CD4-positive, alpha-beta T cell treated with Interleukin-17A for 1 hour (primary cell): ENCODE measurements at regions not wholly inside any gene's neighbourhood (a gene's known extent, or its start where the extent isn't known, plus 50 kb on each side); places are given as distances from the start of the nearest gene placed in this dataset.
"Not testable (repeated sequence)": the region's sequence is repeated elsewhere in the genome, so short reads cannot be mapped to it uniquely, and the experiment has no call there.

Source experiments
- DNase-seq: peaks from one replicate; pipeline ENCODE4 v3.0.0-alpha.2; 2020

DNA sequence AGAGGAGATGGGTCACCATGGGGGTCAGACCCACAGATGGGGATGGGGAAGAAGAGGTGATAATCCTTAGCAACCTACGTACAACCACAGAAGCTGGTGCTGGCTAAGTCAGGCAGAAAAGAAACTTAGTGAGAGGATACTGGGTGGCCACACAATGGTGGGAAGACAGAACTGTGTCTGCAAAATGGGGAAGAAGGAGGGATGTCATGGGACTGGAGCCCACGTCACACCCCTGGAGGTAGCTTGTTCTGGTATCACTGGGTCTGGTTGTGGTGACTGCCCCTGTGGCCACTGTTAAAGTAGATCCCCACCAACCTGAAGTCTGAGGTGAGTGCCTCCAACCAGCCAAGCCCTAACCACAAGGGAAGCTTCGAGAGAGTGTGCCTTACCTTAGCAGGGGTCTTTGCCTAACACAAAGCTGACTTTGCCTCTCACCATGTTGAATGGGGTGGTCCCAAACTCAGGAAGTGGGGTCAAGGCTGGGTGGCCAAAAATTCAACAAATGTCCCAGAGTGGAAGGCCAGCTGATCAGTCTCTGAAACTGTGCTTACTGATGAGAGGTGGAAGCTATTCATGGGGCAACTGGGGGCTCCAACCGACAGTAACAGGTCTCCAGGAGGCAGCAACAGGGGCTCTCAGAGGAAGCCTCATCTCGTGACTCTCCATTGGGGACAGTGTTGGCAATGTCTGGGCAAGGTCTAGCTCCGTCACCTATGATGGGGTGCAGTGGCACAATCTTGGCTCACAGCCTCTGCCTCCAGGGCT lies 64.8 kb upstream of the SLC1A4 start:
- DNase-seq: no peak

DNA sequence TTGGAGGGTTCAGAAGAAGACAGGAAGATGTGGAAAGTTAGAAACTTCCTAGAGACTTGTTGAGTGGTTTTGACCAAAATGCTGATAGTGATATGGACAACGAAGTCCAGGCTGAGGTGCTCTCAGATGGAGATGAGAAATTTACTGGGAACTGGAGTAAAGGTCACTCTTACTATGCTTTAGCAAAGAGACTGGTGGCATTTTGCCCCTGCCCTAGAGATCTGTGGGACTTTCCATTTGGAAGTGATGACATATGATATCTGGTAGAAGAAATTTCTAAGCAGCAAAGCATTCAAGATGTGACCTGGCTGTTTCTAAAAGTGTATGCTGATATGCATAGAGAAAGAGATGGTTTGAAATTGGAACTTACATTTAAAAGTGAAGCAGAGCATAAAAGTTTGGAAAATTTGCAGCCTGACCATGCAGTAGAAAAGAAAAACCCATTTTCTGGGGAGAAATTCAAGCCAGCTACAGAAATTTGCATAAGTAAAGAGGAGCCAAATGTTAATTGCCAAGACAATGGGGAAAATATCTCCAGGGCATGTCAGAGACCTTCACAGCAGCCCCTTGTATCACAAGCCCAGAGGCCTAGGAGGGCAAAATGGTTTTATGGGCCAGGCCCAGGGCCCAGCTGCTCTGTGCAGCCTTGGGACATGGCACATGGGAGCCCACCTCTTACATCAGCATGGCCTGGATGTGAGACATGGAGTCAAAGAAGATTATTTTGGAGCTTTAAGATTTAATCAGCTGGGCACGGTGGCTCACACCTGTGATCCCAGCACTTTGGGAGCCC lies 63.1 kb upstream of the SLC1A4 start:
- DNase-seq: not testable (repeated sequence)

- DNase-seq: no peak
Measured at GRCh38 chr2:64928813-64929212, 60.4 kb upstream of the SLC1A4 start.

DNA sequence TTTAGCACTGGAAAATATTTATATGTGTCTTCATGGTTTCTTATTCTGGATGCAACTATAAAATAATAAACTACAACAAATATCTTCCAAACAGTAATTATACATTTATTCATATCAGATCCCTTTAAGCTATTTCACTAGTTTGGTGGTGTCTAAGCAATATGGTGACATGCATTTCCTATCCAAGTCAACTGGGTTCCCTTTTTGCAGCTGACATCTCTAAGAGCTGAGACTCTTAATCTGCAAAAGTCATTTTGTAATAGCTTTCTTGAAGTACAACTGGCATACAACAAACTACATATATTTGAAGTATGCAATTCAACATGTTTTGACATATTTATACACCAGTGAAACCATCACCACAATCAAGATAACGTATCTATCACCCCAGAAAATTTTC lies 59.9 kb upstream of the SLC1A4 start:
- DNase-seq: no peak

- no peak for DNase-seq
Measured at GRCh38 chr2:64930258-64930671, 58.9 kb upstream of the SLC1A4 start.

DNA sequence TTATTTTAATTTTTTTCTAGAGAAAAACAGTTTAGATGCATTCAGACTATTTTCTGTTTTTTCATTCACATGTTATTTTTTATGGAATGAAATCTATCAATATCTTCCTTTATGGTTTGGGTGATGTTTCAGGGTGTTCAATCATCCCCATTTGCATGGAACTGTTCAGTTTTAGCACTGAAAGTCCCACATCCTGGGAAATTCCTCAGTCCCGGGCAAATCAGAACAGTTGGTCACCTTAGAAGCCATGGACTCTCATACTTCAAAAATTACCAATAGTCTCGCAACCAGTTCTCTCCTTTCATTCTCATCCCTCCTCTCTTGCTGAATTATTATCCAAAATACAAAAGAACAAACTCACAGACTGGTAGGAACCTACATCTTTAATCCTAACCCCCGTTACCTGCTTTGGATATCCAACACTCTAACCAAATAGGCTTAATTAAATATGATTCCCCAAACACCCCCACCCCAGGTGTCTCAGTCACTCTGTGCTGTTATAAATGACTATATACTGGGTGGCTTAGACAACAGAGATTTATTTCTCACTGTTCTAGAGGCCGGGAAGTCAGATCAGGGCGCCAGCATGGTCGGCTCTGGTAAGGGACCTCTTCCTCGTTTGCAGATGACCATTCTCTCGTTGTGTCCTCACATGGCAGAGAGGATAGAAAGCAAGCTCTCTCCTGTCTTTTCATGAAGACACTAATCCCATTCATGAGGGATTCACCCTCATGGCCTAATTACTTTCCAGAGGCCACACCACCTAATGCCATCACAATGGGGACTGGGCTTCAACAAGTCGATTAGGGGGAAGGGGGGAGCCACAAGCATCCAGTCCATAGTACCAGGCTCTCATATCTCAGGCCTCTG lies 57.7 kb upstream of the SLC1A4 start:
- DNase-seq: no peak

GRCh38 chr2:64932116-64932370 lies 57.2 kb upstream of the SLC1A4 start:
- no peak for DNase-seq

DNA sequence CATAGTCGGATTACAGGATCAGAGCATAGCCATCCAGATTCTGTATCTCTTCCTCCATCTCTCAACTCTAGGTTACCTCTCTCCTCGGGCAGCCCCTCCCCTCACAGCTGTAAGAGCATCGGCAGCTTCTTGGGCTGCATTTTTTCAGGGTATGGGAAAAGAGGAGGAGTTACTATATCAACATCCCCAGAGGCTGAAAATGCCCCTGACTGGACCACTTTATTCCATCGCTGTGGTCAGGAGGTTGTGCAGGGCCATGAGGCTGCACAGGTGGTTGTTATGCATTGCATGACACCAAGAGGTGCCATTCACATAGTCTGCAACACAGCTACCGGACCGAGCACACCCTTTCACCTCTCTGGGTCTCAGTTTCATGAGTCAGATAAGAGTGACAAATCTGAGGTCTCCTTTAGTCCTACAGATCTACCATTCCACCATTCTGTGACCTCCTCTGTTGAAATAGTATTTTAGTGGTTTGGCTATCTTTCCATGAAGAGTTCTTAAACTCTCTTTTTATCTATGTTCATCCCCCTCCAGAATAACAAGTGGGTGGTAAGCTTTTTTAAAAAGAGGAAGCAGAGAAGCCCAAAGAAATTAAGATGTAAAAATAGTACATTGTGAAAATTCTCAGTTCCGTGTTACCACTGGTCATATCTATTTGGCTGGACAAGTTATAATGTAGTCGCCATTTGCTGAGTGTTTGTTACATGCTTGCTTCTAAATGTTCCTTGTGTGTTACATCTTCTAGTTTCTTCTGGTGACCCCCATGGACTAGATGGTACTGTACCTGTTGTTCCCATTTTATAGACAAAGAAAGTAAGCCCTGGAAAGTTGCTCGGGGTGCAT lies 56.6 kb upstream of the SLC1A4 start:
- DNase-seq: no peak

- DNase-seq: no peak
Measured at GRCh38 chr2:64934530-64934929, 54.7 kb upstream of the SLC1A4 start.

GRCh38 chr2:64936809-64937208 lies 52.4 kb upstream of the SLC1A4 start:
- no peak for DNase-seq

DNA sequence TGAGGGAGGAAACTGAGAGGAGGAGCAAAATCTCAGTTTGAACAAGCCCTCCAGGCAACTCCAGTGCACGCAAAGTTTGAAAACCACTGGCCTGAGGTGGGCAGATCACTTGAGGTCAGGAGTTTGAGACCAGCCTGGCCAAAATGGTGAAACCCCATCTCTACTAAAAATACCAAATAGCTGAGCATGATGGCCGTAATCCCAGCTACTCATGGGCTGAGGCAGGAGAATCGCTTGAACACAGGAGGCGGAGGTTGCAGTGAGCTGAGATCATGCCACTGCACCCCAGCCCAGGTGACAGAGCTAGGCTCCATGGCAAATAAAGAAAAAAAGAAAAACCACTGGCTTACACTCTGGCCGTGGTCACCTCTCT lies 51.9 kb upstream of the SLC1A4 start:
- DNase-seq: not testable (repeated sequence)

- DNase-seq: no peak
Measured at GRCh38 chr2:64937687-64938491, 51.3 kb upstream of the SLC1A4 start.

DNA sequence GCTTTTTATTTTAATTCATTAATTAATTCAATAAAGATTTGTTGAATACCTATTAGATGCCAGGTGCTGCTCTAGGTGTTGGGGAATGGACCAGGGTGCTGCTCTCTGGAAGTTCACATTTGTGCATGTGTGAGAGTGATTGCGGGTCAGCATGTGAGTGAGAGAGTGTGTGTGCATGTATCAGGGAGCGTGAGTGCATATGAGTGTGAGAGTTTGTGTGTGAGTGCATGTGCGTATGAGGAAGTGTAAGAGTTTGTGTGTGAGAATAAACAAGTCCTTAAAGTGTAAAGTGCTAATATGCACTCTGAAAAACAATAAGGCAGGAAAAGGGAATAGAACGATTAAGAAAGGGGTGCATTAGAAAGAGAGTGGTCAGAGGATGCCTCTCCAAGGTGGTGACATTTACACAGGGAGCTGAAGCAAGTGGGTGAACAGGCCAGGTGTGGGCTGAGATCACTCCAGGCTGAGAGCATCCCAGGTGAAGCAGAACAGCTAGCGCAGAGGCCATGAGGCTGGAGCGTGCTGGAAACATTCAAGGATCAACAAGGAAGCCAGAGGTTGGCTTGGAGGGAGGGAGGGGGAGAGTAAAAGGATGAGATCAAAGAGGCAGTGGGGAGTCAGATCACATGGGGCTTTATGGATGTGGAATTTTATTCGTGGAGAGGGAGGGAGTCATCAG lies 50.5 kb upstream of the SLC1A4 start:
- DNase-seq: no peak

DNA sequence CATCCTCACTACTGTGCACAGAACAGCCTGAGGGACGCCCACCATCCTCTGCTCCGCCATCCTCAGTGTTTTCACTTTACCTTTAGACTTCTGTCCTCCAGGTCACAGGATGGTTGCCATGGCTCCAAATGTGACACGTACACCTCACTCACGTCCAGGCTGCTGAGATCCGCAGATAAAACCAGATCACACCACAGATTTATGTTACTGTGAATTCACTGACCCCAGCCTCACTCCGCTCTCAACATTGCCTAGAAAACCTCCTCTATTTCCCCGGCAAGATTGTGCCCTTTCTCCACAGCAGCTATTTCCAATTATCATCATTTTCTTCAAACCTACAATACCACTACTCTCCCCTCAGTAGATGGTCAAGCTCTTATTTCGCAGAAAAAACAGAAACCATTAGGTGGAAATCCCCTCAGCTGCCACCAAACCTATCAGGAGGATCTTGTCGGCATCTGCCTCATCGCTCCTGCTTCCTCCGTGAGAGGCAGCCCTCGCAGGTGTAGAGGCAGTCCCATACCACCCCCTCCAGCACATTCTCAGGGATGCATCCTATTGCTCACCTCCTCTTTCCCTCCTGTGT lies 49.8 kb upstream of the SLC1A4 start:
- DNase-seq: peak; percentile 28
